H54 (cell line): ENCODE measurements at regions not wholly inside any gene's neighbourhood (a gene's known extent, or its start where the extent isn't known, plus 50 kb on each side); places are given as distances from the start of the nearest gene placed in this dataset.
A peak's percentile ranks its signal among the peaks of the same experiment; 100 is the strongest.

Source experiments
- DNase-seq: peaks from one replicate; pipeline ENCODE4 v3.0.0; 2011; ENCODE audit warnings: low spot score, mixed read lengths; ENCODE audit not compliant: insufficient read length
- FAIRE-seq: peaks from 3 replicates; lab custom pipeline; 2011; peaks lifted over from hg19 to GRCh38; lab: Jason Lieb, UNC
- POLR2A ChIP-seq: IDR thresholded peaks from 2 replicates; pipeline ENCODE4 v1.6.1; 2011; ENCODE audit warnings: low read depth, mild to moderate bottlenecking, low read length

- DNase-seq (no peak), FAIRE-seq (peak; percentile 50)
- no peak for TF ChIP-seq POLR2A
Observed at GRCh38 chr18:46265196-46266156, 161.3 kb downstream of the HAUS1 start.

- DNase-seq: no peak
- FAIRE-seq: no peak
- TF ChIP-seq POLR2A: no peak
Observed at GRCh38 chr18:46266473-46266872, 162.3 kb downstream of the HAUS1 start.

GRCh38 chr18:46268671-46269070 lies 164.5 kb downstream of the HAUS1 start:
- TF ChIP-seq POLR2A: no peak
- DNase-seq (no peak), FAIRE-seq (no peak)

GRCh38 chr18:46269275-46269674 lies 165.1 kb downstream of the HAUS1 start:
- no peak for FAIRE-seq

GRCh38 chr18:46271488-46271887 lies 167.3 kb downstream of the HAUS1 start:
- no peak for DNase-seq
- no peak for TF ChIP-seq POLR2A
- FAIRE-seq: no peak

More at GRCh38 chr18:46269275-46269674, 165.1 kb downstream of the HAUS1 start:
- no peak for DNase-seq
- no peak for TF ChIP-seq POLR2A

GRCh38 chr18:46273861-46274260 lies 169.7 kb downstream of the HAUS1 start:
- FAIRE-seq: no peak

GRCh38 chr18:46274266-46274665 lies 170.1 kb downstream of the HAUS1 start:
- DNase-seq (no peak), FAIRE-seq (no peak)
- no peak for TF ChIP-seq POLR2A

More at GRCh38 chr18:46273861-46274260, 169.7 kb downstream of the HAUS1 start:
- TF ChIP-seq POLR2A: no peak
- DNase-seq: no peak

- TF ChIP-seq POLR2A: no peak
- FAIRE-seq: no peak
- DNase-seq: no peak
Observed at GRCh38 chr18:46275370-46275769, 171.2 kb downstream of the HAUS1 start.

GRCh38 chr18:46276748-46277147 lies 172.6 kb downstream of the HAUS1 start:
- DNase-seq (no peak), FAIRE-seq (no peak)
- TF ChIP-seq POLR2A: no peak

GRCh38 chr18:46278481-46279465 lies 174.6 kb downstream of the HAUS1 start:
- DNase-seq: peak; percentile 16
- FAIRE-seq: no peak
- no peak for TF ChIP-seq POLR2A

GRCh38 chr18:46279673-46280072 lies 175.5 kb downstream of the HAUS1 start:
- FAIRE-seq (no peak), DNase-seq (no peak)
- no peak for TF ChIP-seq POLR2A

- peak; percentile 41 for DNase-seq
- no peak for TF ChIP-seq POLR2A
- FAIRE-seq: no peak
Observed at GRCh38 chr18:46281185-46282176, 177.3 kb downstream of the HAUS1 start.

GRCh38 chr18:46282177-46282570 lies 178.0 kb downstream of the HAUS1 start:
- FAIRE-seq: no peak
- no peak for TF ChIP-seq POLR2A
- DNase-seq: no peak

GRCh38 chr18:46282646-46283045 lies 178.5 kb downstream of the HAUS1 start:
- DNase-seq (no peak), FAIRE-seq (no peak)
- TF ChIP-seq POLR2A: no peak
